ENCODE measurements at regions not wholly inside any gene's neighbourhood (a gene's known extent, or its start where the extent isn't known, plus 50 kb on each side); places are given as distances from the start of the nearest gene placed in this dataset.

DNA sequence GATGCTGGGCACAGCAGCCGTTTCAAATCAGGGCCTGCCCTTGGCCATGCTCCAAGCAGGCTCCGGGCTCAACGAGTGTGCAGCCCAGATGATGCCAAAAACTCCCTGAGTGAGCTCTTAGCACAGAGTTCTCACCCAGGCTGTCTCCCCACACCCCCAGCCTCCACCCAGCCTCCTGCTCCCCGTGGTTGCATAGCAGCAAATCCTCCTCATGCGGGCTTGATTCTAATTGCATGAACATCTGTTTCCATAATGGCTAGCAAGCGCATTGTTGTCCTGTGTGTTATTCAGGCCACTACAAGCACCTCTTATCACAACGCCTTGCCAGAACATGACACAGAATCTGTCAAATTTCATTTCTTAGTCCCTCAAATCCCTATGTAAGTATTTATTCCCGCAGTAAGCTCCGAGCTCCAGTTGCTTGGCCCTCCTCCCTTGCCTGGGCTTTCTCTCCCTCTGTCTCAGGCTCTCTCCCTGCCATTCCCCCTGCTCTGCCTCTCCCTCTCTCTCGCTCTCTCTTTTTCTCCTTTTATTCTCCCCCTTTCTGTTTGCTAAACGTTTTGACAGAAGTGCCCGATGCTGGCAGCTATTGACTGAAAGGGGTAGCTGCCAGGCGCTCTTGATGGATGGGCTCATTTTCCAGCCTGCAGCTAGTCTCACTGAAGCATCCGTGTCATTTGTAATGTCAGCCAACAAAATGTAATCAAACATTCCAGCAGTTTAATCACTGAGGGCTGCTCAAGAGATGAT lies 306.5 kb downstream of the IL20RB start:
- H3K4me1 Mint-ChIP-seq (ENCODE audit: low read depth), result no peaks in the 10 kb centered on the region
- intact Hi-C loops (cut with micrococcal nuclease), result no loop called here
- H3K27me3 Mint-ChIP-seq, result no peaks in the 10 kb centered on the region
- no peaks in the 10 kb centered on the region for H3K9me3 Mint-ChIP-seq
- no peaks in the 10 kb centered on the region for H3K36me3 Mint-ChIP-seq (ENCODE audit: low read depth)
- no peak overlapping the region for H3K4me3 Mint-ChIP-seq
- H3K27ac Mint-ChIP-seq, result no peak overlapping the region

DNA sequence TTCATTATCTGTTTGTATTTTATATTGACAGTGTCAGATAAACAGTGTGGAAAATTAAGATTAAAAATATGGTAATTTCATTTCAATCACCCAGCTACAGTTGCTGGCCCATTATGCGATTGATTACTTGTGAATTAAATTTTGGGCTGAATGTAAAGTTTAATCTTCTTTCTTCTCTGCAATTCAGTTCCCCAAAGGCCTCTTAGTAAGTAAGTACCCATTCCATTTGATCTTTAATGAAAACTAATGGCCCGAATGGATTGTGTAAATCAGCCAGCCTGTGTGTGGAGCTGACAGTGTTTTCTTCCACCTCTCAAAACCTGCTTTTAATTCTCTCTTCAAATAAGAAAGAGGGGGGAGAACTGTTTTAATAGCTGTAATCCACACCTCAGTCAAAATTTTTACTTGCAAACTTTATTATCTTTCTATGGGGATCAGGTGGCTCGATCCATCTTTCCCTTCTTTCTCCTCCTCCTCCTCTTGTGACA lies 307.1 kb downstream of the IL20RB start:
- Mint-ChIP-seq H3K36me3 (ENCODE audit: low read depth) (no peaks in the 10 kb centered on the region), H3K9me3 (no peaks in the 10 kb centered on the region), H3K27me3 (no peaks in the 10 kb centered on the region), H3K4me3 (no peak overlapping the region), H3K27ac (no peak overlapping the region), H3K4me1 (ENCODE audit: low read depth) (no peaks in the 10 kb centered on the region)
- intact Hi-C loops (cut with micrococcal nuclease), result no loop called here

DNA sequence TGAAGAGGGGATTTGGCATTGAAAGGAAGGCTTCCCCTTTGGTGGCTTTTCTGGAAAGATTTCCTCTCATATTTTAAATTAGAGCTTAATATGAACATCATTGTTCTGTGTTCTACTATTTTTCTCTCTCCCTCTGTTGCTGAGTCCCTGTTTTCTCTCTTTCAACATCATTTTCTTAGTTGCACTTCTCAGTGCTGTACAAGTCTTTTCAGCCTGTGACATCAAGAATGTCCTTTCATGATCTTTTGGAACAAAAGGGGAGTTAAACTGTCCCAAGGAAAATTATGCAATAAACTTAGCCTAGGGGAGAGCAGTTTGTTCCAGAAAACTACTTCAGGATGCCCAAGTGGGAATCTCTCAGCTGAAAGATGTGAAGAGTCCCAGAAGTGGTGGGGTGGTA lies 325.1 kb downstream of the IL20RB start:
- H3K4me1 Mint-ChIP-seq (ENCODE audit: low read depth), result no peaks in the 10 kb centered on the region

DNA sequence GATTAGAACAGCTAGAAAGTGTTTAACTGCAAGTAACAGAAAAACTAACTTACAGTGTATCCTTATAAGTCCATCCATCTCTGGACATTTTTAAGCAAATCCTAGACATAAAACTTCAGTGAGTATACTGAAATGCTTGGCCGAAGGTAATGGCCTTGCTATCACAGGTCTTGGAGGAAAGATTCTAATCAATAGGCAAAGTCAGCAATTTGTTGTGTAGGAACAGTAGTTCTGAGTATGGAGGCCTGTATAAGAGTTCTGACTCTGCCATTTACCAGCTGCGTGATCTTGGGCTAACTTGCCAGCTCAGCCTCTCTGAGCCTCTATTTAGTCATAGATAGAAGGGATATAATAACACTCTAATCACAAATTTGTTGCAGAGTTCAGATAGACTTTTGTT lies 328.1 kb downstream of the IL20RB start:
- no peaks in the 10 kb centered on the region for H3K36me3 Mint-ChIP-seq (ENCODE audit: low read depth)
- H3K9me3 Mint-ChIP-seq, result peaks cover 6% of the 10 kb centered on the region
- H3K27ac Mint-ChIP-seq, result no peak overlapping the region
- no peak overlapping the region for H3K4me3 Mint-ChIP-seq
- H3K27me3 Mint-ChIP-seq, result no peaks in the 10 kb centered on the region
- no peaks in the 10 kb centered on the region for H3K4me1 Mint-ChIP-seq (ENCODE audit: low read depth)
- intact Hi-C loops (cut with micrococcal nuclease), result no loop called here

More for the DNA sequence above, 325.1 kb downstream of the IL20RB start:
- H3K27me3 Mint-ChIP-seq, result no peaks in the 10 kb centered on the region
- H3K4me3 Mint-ChIP-seq, result no peak overlapping the region
- intact Hi-C loops (cut with micrococcal nuclease), result no loop called here
- no peak overlapping the region for H3K27ac Mint-ChIP-seq
- no peaks in the 10 kb centered on the region for H3K36me3 Mint-ChIP-seq (ENCODE audit: low read depth)
- no peaks in the 10 kb centered on the region for H3K9me3 Mint-ChIP-seq

DNA sequence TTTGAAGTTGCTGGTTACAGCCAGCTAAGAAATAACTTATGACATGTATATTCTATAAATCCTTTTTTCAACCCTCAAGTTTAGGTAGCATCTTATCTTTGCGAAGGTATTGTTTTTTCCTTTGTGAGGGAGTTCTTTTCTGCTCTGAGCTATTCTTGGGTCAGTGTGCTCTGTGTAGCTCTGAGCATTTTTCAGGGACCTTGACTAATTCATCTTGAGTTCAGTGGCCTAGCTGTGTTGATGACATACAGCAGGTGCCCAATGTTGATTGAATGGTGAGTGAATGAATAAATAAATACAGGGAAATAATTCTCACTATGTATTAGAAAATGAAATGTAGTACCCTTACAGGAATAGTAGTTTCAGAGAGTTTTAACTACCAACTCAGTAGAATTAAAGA lies 335.3 kb downstream of the IL20RB start:
- no peaks in the 10 kb centered on the region for H3K4me1 Mint-ChIP-seq (ENCODE audit: low read depth)
- no peaks in the 10 kb centered on the region for H3K27me3 Mint-ChIP-seq
- peaks cover 8% of the 10 kb centered on the region for H3K9me3 Mint-ChIP-seq
- no peak overlapping the region for H3K4me3 Mint-ChIP-seq
- no peak overlapping the region for H3K27ac Mint-ChIP-seq
- H3K36me3 Mint-ChIP-seq (ENCODE audit: low read depth), result no peaks in the 10 kb centered on the region
- intact Hi-C loops (cut with micrococcal nuclease), result no loop called here

DNA sequence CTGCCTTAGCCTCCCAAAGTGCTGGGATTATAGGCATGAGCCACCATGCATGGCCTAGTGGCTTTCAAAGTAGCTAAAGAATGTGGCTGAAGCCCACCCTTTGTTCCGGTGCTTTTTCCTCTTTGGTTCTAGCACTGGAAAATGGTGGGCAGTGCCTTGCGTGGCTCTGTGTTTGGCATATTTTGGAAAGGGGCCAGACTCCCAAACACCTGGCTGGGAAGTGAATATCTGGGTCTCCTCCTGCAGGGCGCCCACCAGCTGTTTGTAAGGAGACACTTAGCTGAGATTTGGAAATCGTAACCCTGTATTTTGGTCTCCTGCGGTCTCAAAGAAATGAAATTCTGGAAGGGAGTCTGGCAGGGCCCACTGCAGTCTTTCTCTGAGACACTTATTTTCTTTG lies 336.4 kb downstream of the IL20RB start:
- H3K4me3 Mint-ChIP-seq, result no peak overlapping the region
- no peak overlapping the region for H3K27ac Mint-ChIP-seq
- H3K36me3 Mint-ChIP-seq (ENCODE audit: low read depth), result no peaks in the 10 kb centered on the region
- no peaks in the 10 kb centered on the region for H3K4me1 Mint-ChIP-seq (ENCODE audit: low read depth)
- H3K9me3 Mint-ChIP-seq, result peaks cover 8% of the 10 kb centered on the region
- intact Hi-C loops (cut with micrococcal nuclease), result no loop called here
- no peaks in the 10 kb centered on the region for H3K27me3 Mint-ChIP-seq

DNA sequence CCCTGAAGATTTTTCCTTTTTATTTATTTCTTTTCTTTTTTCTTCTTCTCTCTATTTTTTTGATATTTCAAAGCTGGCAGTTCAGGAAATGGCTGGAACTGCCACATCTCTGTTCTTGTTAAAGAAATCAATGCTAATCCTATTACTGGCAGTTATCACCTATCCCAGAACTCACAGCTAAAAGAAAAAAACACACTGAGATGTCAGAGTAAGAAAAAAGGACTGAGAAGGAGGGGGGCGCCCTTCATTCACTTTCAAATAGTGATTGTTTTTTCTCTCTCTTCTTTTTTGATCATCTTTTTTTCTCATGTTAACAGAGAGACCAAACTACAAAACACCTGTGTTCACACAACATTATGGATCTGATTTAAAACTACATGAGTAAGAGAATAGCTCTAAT lies 337.1 kb downstream of the IL20RB start:
- Mint-ChIP-seq H3K36me3 (ENCODE audit: low read depth) (no peaks in the 10 kb centered on the region), H3K27me3 (no peaks in the 10 kb centered on the region), H3K27ac (no peak overlapping the region), H3K9me3 (peaks cover 8% of the 10 kb centered on the region), H3K4me3 (no peak overlapping the region), H3K4me1 (ENCODE audit: low read depth) (no peaks in the 10 kb centered on the region)
- intact Hi-C loops (cut with micrococcal nuclease), result no loop called here

DNA sequence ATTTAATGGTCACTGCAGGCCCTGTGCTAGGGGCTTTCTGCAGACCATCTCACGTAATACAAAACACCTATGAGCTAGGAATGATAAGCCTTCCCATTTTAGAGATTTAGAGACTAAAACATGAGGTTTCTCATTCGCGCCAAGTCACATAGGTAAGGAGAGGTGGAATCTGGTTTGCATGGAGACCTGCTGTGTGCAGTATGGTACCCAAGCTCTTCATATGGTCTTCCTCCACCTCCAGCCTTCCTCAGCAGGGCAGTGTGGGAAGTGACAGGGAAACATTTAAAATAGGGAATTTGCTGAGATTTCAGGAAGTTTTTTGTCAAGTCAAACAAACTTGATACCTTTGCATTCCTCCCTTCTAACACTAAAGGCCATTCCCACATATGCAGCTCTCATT lies 337.6 kb downstream of the IL20RB start:
- H3K9me3 Mint-ChIP-seq, result peaks cover 8% of the 10 kb centered on the region
- no peak overlapping the region for H3K4me3 Mint-ChIP-seq
- no peaks in the 10 kb centered on the region for H3K36me3 Mint-ChIP-seq (ENCODE audit: low read depth)
- no peaks in the 10 kb centered on the region for H3K4me1 Mint-ChIP-seq (ENCODE audit: low read depth)
- no peak overlapping the region for H3K27ac Mint-ChIP-seq
- H3K27me3 Mint-ChIP-seq, result no peaks in the 10 kb centered on the region
- intact Hi-C loops (cut with micrococcal nuclease), result no loop called here

DNA sequence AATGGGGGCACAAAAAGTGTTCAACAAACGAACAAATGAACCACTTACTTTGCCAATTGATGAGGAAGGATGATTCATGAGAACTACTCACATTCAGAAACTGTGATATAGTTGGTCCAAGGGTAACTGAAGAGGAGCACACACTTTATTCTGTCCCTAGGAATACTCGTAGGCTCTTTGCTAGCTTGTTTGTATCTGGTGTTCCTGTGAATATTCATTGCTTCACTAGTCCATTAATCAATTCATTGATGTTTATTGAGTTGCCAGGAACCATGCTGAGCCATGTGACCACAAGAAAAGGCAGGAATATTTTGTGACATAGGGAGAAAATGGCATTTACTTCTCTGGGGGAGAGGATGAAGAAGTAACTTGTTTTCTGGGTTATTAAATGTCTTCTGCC lies 338.3 kb downstream of the IL20RB start:
- Mint-ChIP-seq H3K36me3 (ENCODE audit: low read depth) (no peaks in the 10 kb centered on the region), H3K4me1 (ENCODE audit: low read depth) (no peaks in the 10 kb centered on the region)

DNA sequence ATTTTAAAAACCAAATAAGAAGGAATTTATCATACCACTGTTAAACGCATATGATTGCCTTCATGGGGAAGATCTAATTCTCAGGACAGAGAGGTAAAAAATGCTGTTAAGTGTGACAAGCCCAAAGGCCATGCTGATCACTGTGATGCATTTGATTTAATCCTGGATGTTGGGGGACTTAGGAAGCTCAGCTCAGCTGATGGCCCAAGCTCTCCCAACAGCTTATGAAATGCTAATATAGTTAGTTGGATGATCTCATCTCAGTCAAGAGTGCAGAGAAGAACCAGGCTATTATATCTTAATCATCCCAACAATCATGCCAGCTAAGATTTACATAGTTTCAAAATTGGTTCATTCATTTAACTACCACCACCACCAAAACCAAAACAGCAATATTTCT lies 340.0 kb downstream of the IL20RB start:
- intact Hi-C loops (cut with micrococcal nuclease), result no loop called here
- no peaks in the 10 kb centered on the region for H3K4me1 Mint-ChIP-seq (ENCODE audit: low read depth)
- H3K27me3 Mint-ChIP-seq, result no peaks in the 10 kb centered on the region
- H3K9me3 Mint-ChIP-seq, result no peaks in the 10 kb centered on the region
- H3K27ac Mint-ChIP-seq, result no peak overlapping the region
- H3K4me3 Mint-ChIP-seq, result no peak overlapping the region
- H3K36me3 Mint-ChIP-seq (ENCODE audit: low read depth), result no peaks in the 10 kb centered on the region

More for the DNA sequence above, 338.3 kb downstream of the IL20RB start:
- Mint-ChIP-seq H3K27ac (no peak overlapping the region), H3K9me3 (peaks cover under 1% of the 10 kb centered on the region), H3K27me3 (no peaks in the 10 kb centered on the region), H3K4me3 (no peak overlapping the region)
- intact Hi-C loops (cut with micrococcal nuclease), result no loop called here

DNA sequence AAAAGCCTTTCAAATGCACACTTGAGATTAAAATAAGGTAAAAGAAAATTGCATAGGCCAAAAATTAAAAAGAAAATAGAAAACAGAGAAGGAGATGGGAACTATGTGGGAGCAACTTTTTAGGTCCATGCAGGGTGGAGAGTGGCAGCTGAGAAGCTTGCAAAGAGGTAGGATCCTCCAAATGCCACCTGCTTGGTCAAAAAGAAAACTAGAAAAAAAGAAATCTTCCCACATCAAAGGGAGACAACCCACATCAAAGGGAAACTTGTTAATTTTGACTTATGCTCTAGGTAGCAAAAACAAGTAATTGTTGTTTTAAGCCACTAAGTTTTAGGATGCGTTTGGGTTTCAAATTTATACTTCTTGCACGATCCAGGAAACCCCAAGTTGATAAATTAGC lies 342.9 kb downstream of the IL20RB start:
- no peak overlapping the region for H3K4me3 Mint-ChIP-seq
- H3K27ac Mint-ChIP-seq, result no peak overlapping the region
- intact Hi-C loops (cut with micrococcal nuclease), result no loop called here
- H3K27me3 Mint-ChIP-seq, result no peaks in the 10 kb centered on the region
- H3K9me3 Mint-ChIP-seq, result no peaks in the 10 kb centered on the region
- no peaks in the 10 kb centered on the region for H3K36me3 Mint-ChIP-seq (ENCODE audit: low read depth)
- H3K4me1 Mint-ChIP-seq (ENCODE audit: low read depth), result no peaks in the 10 kb centered on the region

DNA sequence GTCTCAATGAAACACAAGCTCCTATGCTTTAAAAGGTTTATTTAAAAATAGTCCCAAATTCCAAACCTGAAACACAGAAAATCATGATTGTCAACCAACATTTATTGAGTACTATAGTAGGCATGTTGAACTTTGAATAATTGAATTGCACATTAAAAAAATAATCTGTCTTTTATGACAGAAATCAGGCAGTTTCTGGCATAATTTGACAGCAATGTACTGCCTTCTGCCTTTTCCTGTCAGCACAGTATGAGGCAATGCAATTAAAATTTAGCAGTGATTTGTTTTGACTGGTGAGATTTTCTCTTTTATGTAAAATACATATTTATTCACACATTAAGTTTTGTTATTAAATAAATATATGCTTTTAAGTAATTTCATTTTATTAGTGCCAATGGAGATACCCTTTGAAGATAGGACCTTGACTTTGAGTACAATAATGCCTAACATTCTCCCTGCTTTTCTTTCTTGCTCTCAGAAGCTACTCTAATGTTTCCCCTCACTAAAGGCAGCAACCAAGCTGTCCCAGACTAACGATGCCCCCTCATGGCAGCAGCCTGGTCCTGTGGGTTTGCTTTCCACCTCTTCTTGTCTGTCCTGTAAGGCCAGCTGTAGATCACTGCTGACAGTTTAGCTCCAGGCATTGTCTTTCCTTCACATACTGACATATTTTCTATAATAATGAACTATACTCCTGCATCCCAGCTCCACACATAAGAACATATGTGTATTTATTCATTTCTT lies 346.7 kb downstream of the IL20RB start:
- Mint-ChIP-seq H3K4me3 (no peak overlapping the region), H3K4me1 (ENCODE audit: low read depth) (no peaks in the 10 kb centered on the region)
- intact Hi-C loops (cut with micrococcal nuclease), result no loop called here

DNA sequence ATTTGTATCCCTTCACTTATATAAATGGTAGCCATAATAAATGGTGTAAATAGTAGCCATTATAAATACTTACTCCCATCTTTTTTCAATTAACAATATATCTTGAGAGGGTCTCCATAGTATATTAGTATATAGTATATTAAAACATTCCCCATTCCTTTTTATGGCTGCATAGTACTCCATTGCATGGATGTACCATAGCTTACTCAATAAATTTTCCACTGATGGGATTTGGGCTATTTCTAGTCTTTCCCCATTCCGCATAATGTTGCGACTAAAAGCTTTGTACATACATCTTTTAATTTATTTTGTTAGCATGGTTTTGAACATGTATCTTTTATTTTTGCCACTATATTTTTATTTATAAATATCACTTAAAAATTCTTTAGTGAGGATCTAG lies 366.3 kb downstream of the IL20RB start:
- H3K27ac Mint-ChIP-seq, result no peak overlapping the region
- intact Hi-C loops (cut with micrococcal nuclease), result no loop called here
- no peaks in the 10 kb centered on the region for H3K36me3 Mint-ChIP-seq (ENCODE audit: low read depth)
- H3K4me3 Mint-ChIP-seq, result no peak overlapping the region
- no peaks in the 10 kb centered on the region for H3K4me1 Mint-ChIP-seq (ENCODE audit: low read depth)
- no peaks in the 10 kb centered on the region for H3K27me3 Mint-ChIP-seq
- peaks cover 36% of the 10 kb centered on the region for H3K9me3 Mint-ChIP-seq

More for the DNA sequence above, 346.7 kb downstream of the IL20RB start:
- Mint-ChIP-seq H3K36me3 (ENCODE audit: low read depth) (no peaks in the 10 kb centered on the region), H3K9me3 (no peaks in the 10 kb centered on the region), H3K27me3 (no peaks in the 10 kb centered on the region), H3K27ac (no peak overlapping the region)

DNA sequence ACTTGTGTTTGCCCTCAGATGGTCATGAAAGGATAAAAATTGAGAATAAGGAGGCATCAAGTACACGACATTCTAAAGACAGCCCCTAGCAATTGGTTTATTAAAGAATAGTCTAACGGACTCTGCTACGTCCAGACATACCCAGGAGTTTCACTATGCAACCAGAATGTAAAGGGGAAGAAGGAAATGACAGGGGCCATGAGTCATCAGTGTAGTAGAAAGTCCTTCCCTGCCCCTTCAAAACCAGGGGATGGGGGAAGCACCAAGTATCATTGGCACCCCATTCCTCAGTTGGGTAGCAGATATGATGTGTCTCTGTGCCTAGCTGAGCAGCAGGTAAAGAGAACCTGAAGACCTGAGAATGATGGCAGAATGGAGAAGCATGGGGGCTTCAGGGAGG lies 367.4 kb downstream of the IL20RB start:
- intact Hi-C loops (cut with micrococcal nuclease), result no loop called here
- no peaks in the 10 kb centered on the region for H3K27me3 Mint-ChIP-seq
- no peak overlapping the region for H3K27ac Mint-ChIP-seq
- no peaks in the 10 kb centered on the region for H3K4me1 Mint-ChIP-seq (ENCODE audit: low read depth)
- no peak overlapping the region for H3K4me3 Mint-ChIP-seq
- peaks cover 37% of the 10 kb centered on the region for H3K9me3 Mint-ChIP-seq
- H3K36me3 Mint-ChIP-seq (ENCODE audit: low read depth), result no peaks in the 10 kb centered on the region
